RCC 7860 (cell line): ENCODE measurements at regions not wholly inside any gene's neighbourhood (a gene's known extent, or its start where the extent isn't known, plus 50 kb on each side); places are given as distances from the start of the nearest gene placed in this dataset.

ENCODE experiments used
- DNase-seq: peaks from one replicate; pipeline ENCODE4 v3.0.0-alpha.2; 2015; ENCODE audit warnings: low spot score
- FAIRE-seq: peaks from 2 replicates; lab custom pipeline; 2012; peaks lifted over from hg19 to GRCh38; lab: Jason Lieb, UNC

GRCh38 chr2:5950736-5951135, 258.6 kb downstream of the SOX11 start:
- no peak for DNase-seq
- no peak for FAIRE-seq

GRCh38 chr2:5951471-5951870, 259.3 kb downstream of the SOX11 start:
- DNase-seq, result no peak
- FAIRE-seq, result no peak

- no peak for FAIRE-seq
These were observed 261.3 kb downstream of the SOX11 start for GRCh38 chr2:5953525-5953924.

DNA sequence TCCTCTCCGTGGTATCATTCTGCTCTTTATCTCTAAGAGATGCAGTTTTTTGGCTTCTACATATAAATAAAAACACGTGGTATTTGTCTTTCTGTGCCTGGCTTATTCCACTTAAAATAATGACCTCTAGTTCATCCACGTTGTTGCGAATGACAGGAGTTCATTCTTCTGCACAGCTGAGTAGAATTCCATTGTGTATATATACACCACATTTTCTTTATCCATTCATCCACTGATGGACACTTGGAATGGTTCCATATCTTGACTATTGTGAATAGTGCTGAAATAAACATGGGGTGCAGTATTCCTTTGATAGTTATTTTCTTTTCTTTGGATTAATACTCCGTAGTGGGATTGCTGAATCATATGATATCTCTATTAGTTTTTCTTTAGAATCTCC, 262.3 kb downstream of the SOX11 start:
- no peak for FAIRE-seq
- no peak for DNase-seq

More at GRCh38 chr2:5953525-5953924, 261.3 kb downstream of the SOX11 start:
- DNase-seq, result no peak

DNA sequence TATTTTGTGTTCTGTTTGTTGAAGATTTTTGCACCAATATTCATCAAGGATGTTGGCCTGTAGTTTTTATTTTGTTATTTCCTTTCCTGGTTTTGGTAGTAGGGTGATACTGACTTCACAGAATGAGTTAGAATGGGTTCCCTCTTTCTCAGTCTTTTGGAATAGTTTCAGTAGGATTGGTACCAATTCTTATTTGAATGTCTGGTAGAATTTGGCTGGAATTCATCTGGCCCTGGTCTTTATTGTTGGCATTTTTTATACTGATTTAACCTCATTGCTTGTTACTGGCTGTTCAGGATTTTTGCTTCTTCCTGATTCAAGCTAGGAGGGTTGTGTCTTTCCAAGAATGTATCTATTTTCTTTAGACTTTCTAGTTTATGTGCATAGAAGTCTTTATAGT, 263.7 kb downstream of the SOX11 start:
- FAIRE-seq, result no peak
- no peak for DNase-seq

DNA sequence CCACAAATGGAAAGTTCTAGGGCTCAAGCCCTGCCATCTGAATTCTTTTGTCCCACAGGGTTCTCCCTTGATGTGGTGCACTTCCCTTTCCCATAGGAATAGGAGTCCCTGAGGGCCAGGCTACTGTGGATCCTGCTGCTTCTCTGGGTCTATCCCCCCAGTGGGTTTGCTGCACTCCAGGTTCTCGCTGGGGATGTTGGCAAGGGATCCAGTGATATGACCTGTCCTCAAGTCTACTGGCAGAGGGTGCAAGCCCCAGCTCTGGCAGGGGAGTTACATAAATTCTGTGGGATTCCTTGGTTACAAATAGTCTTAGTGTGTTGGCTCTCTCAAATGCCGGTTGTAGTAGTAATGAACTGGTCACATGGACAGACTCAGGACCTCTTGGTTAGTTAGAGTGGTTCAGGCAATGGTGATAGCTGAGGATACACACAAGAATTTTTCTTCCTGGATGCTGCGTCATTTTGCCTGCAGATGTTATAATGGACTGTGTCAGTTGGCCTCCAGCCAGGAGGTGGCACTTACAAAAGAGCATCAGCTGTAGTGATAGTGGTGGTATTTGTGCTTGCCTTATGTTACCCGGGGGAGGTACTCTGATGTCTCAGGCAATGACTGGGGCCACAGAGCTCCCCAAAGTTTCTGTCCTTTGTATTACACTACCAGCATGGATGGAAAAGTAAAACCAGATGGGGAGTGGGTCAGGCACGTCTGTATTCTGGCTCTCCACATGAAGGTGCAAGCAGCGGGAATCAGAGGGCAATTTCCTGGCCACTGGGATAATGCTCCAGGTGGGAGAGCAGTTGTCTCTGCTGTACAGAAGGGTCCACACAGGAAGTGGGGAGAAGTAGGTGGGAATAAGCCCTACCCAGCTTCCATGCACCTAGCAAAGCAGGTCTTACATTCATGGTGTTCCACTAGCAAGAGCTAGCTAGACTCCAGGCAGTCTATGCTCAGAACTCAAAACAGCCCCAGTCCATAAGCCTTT, 267.9 kb downstream of the SOX11 start:
- DNase-seq (no peak), FAIRE-seq (no peak)

DNA sequence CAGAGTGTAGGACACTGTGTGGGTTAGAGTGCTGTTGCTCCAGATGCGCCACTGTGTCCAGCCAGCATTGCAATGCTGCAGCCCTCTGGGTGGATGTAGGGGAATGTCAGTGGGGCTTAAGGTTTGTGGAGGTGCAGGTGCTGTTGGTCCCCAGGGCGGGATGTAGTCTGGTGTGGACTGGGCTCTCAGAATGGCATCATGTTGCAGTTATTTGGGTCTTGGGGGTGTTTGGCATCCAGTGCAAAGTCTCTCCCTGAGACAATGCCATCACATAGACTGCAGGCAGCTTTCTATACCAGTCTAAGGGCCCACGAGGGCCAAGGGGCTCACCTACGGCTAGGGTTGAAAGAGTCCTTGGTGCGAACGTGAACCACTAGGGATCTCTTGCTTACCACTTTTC, 275.3 kb downstream of the SOX11 start:
- no peak for DNase-seq
- FAIRE-seq, result no peak

GRCh38 chr2:5969303-5969702, 277.1 kb downstream of the SOX11 start:
- no peak for DNase-seq
- no peak for FAIRE-seq

- FAIRE-seq, result no peak
- no peak for DNase-seq
These were observed 278.2 kb downstream of the SOX11 start for GRCh38 chr2:5970347-5970746.

- FAIRE-seq (no peak), DNase-seq (no peak)
These were observed 282.3 kb downstream of the SOX11 start for GRCh38 chr2:5974477-5974876.

- DNase-seq (no peak), FAIRE-seq (no peak)
These were observed 283.2 kb downstream of the SOX11 start for GRCh38 chr2:5975401-5975800.

DNA sequence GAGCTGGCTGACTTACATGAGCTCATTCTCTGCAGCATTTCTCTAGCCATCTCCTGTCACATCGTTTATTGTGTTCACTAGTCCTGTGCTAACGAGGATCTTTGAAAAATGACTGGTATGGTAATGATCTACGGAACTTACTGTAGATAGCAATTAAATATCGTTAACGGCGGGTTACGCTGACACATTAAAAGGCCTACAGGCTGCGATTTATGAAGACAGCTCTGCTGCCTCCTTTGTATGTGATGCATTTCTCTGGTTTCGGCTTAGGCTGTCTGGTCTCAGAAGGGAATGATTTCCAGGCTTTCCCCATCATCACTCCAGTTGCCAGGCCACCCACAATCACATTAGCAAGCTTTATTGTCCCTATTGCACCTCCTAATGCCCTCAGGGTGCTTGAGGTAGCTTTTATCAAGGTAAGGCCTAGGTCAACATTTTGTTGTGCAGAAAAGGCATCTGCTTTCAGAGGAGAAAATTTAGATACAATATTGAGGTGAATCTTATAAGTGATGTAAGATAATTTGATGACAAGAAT, 284.4 kb downstream of the SOX11 start:
- DNase-seq (no peak), FAIRE-seq (no peak)

DNA sequence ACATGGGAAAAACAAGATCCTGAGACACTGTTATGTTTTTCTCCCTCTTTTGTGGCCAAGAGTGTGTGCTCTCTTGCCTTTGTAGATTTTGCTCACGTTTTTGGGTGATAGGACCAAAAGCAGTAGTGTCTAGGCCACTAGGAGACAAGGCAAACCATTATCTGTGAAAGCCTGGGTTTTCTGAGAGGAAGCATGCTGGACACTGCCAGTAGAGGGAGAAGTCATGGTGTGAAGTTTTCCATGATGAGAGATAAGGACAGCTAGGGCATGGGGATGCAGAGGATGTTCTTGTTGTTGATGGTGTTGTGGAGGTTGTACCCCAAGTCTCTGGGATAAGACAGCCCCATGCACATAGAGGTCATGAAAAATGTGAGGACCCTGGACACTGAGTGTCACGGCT, 285.3 kb downstream of the SOX11 start:
- no peak for FAIRE-seq
- DNase-seq, result no peak

- DNase-seq (no peak), FAIRE-seq (no peak)
These were observed 286.1 kb downstream of the SOX11 start for GRCh38 chr2:5978131-5978751.

- DNase-seq (no peak), FAIRE-seq (no peak)
These were observed 288.4 kb downstream of the SOX11 start for GRCh38 chr2:5980450-5981190.

- FAIRE-seq (no peak), DNase-seq (no peak)
These were observed 290.2 kb downstream of the SOX11 start for GRCh38 chr2:5982193-5982902.

DNA sequence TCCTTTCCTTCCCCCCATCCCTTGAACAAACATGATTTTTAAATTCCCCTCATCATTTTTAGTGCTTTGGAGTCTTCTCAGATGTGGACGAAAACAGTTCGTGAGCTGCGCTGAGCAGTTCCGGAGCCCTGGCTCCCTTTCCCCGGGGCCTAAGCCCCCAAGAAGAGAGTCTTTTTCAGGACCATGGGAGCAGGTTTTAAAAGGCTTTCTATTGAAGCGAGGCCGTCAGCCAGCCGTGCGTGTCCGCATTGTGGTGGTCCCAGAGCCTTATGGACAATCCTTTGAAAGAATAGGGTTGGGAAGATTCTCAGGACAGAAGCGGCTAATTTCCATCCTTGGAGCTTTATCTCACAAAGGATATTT, 290.7 kb downstream of the SOX11 start:
- FAIRE-seq, result no peak
- no peak for DNase-seq

- no peak for DNase-seq
- FAIRE-seq, result no peak
These were observed 291.5 kb downstream of the SOX11 start for GRCh38 chr2:5983511-5984272.

DNA sequence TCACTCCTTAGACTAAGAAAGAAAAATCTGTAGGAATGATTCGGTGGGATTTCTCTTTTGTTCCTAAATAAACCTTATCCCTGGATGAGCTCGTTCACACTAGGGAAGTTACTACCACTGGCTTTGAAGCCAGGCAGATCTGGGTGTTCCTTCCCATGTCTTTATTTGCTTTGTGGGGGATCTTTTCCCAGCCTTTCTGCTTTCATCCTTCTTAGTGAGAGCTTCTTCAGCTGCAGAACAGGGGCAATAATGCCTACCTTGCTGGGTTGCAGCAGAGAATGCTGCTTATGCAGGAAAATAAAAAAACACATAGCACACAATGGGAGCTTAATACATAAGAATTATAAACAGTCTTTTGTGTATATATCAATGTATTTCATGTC, 292.1 kb downstream of the SOX11 start:
- no peak for FAIRE-seq
- no peak for DNase-seq

DNA sequence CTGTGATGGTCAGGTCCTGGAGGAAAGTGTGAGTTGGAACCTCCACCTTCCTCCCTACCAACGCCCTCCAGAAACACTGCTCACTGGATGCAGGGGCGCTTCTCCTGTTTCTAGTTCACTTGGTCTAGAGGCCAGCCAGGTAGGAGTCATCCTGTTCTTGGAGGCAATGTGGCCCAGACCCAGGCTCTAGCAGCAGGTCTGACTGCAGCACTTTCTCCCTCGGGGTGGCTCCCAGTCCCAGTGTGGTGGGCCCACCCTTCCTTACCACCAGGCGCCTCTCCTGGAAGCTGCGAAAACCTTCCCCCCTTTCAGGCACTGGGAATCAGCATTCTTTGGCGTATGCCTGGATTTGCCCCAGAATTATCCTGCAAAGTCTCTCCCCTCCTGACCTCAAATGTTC, 292.8 kb downstream of the SOX11 start:
- FAIRE-seq, result no peak
- DNase-seq, result no peak
